Nephron (organoid): ENCODE measurements at regions not wholly inside any gene's neighbourhood (a gene's known extent, or its start where the extent isn't known, plus 50 kb on each side); places are given as distances from the start of the nearest gene placed in this dataset.

ENCODE experiments used
- H3K27ac Mint-ChIP-seq, 3 experiments: 2 replicates each; pipeline ENCODE4 v1.8.0; 2020; ENCODE audit warnings: mixed read lengths in 3 of 3, mild to moderate bottlenecking in 2 of 3, moderate library complexity in 1 of 3
- H3K27me3 Mint-ChIP-seq: 2 replicates; pipeline ENCODE4 v1.8.0; 2021; ENCODE audit warnings: low read depth, mild to moderate bottlenecking, moderate library complexity, mixed read lengths
- H3K36me3 Mint-ChIP-seq: 2 replicates; pipeline ENCODE4 v1.8.0; 2020; ENCODE audit warnings: low read depth, mixed read lengths
- H3K4me1 Mint-ChIP-seq: 2 replicates; pipeline ENCODE4 v1.8.0; 2020; ENCODE audit warnings: mixed read lengths
- H3K4me3 Mint-ChIP-seq, 3 experiments: 2 replicates each; pipeline ENCODE4 v1.8.0; 2020; ENCODE audit warnings: mild to moderate bottlenecking in 3 of 3, mixed read lengths in 3 of 3, moderate library complexity in 2 of 3
- H3K9me3 Mint-ChIP-seq: 2 replicates; pipeline ENCODE4 v1.8.0; 2020; ENCODE audit warnings: mixed read lengths
- TF ChIP-seq, protein P1 (sequence below), 3 experiments: fragments of 200-600 bp; sonication (generic); IDR thresholded peaks; one replicate each; pipeline ENCODE4 v1.5.0; 2021; ENCODE audit warnings: antibody characterized with exemption in 3 of 3; ENCODE audit not compliant: unreplicated experiment in 3 of 3

DNA sequence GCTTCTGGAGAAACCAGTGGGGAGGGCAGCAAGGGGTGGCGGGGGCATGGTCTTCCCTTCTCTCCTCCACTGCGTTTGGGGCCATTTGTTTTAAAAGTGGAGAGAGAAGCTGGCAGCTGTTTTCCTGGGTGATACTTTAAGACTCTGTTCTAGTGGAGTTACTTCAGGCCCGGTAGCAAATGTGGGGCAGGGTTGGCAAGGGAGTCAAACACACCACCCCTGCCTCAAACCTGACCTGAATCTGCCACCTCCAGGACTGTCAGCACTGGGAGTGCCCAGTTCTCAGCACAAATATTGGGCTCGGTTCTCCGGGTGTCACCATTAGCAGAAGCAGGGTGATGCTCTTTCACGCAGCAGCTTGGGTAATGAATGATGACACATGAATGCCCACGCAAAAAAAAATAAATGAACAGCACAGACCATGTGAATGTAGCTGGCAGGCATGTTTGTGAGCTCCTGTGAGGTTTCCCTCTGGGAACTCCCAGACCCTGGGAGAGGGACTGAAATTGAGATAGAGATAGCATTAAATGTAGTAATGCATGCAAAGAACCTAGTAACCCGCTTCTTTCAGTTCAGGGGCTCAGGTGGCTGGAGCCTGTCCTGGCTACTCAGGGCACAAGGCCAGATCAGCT is 424.0 kb downstream of the MCTP2 start:
- Mint-ChIP-seq H3K4me3 (no peak overlapping the region), H3K27me3 (peaks cover 5% of the 10 kb centered on the region), H3K4me1 (no peaks in the 10 kb centered on the region), H3K36me3 (no peaks in the 10 kb centered on the region), H3K27ac (no peak overlapping the region), H3K9me3 (no peaks in the 10 kb centered on the region)
- TF ChIP-seq, protein P1, sequence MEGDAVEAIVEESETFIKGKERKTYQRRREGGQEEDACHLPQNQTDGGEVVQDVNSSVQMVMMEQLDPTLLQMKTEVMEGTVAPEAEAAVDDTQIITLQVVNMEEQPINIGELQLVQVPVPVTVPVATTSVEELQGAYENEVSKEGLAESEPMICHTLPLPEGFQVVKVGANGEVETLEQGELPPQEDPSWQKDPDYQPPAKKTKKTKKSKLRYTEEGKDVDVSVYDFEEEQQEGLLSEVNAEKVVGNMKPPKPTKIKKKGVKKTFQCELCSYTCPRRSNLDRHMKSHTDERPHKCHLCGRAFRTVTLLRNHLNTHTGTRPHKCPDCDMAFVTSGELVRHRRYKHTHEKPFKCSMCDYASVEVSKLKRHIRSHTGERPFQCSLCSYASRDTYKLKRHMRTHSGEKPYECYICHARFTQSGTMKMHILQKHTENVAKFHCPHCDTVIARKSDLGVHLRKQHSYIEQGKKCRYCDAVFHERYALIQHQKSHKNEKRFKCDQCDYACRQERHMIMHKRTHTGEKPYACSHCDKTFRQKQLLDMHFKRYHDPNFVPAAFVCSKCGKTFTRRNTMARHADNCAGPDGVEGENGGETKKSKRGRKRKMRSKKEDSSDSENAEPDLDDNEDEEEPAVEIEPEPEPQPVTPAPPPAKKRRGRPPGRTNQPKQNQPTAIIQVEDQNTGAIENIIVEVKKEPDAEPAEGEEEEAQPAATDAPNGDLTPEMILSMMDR (IDR thresholded peaks at IDR 0.05; ENCODE audit: unreplicated experiment in 3 of 3), result no peak

- Mint-ChIP-seq H3K36me3 (no peaks in the 10 kb centered on the region), H3K9me3 (no peaks in the 10 kb centered on the region), H3K27me3 (peaks cover 22% of the 10 kb centered on the region), H3K4me3 (no peak overlapping the region), H3K27ac (peak overlapping the region in 1 of 3 experiments; percentile 4), H3K4me1 (peaks cover 16% of the 10 kb centered on the region)
- TF ChIP-seq, protein P1 (IDR thresholded peaks at IDR 0.05; ENCODE audit: unreplicated experiment in 3 of 3), result no peak
Measured at GRCh38 chr15:94665676-94666441, 434.5 kb downstream of the MCTP2 start.

DNA sequence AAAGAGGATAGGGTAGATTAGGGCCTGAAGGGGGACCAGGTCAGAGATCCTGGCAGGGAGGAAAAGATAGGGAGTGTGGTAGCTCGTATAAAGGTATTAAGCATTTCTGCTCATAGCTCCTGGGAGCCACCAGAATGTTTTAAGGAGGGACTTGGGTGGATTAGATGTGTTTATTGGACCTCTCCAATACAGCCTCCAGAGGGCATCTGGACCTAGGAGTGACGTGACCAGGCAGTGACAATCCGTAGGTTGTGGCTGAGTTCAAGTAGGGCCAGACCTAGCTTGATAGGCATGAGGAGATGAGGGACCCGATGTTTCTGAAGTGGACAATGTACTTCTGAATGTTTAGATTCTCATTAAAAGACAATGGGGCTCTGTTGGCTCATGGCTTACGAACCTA is 435.2 kb downstream of the MCTP2 start:
- H3K4me3 Mint-ChIP-seq, result no peak overlapping the region
- no peaks in the 10 kb centered on the region for H3K9me3 Mint-ChIP-seq
- peaks cover 17% of the 10 kb centered on the region for H3K27me3 Mint-ChIP-seq
- no peaks in the 10 kb centered on the region for H3K36me3 Mint-ChIP-seq
- peak overlapping the region in 1 of 3 experiments; percentile 4 for H3K27ac Mint-ChIP-seq
- peaks cover 23% of the 10 kb centered on the region for H3K4me1 Mint-ChIP-seq
- TF ChIP-seq, protein P1 (IDR thresholded peaks at IDR 0.05; ENCODE audit: unreplicated experiment in 3 of 3), result no peak

- H3K36me3 Mint-ChIP-seq, result no peaks in the 10 kb centered on the region
- peak overlapping the region in 1 of 3 experiments; percentile 48 for H3K27ac Mint-ChIP-seq
- peaks cover 16% of the 10 kb centered on the region for H3K27me3 Mint-ChIP-seq
- peaks cover 28% of the 10 kb centered on the region for H3K4me1 Mint-ChIP-seq
- TF ChIP-seq, protein P1 (IDR thresholded peaks at IDR 0.05; ENCODE audit: unreplicated experiment in 3 of 3), result no peak
- H3K9me3 Mint-ChIP-seq, result no peaks in the 10 kb centered on the region
- H3K4me3 Mint-ChIP-seq, result no peak overlapping the region
Measured at GRCh38 chr15:94667109-94667508, 435.7 kb downstream of the MCTP2 start.

DNA sequence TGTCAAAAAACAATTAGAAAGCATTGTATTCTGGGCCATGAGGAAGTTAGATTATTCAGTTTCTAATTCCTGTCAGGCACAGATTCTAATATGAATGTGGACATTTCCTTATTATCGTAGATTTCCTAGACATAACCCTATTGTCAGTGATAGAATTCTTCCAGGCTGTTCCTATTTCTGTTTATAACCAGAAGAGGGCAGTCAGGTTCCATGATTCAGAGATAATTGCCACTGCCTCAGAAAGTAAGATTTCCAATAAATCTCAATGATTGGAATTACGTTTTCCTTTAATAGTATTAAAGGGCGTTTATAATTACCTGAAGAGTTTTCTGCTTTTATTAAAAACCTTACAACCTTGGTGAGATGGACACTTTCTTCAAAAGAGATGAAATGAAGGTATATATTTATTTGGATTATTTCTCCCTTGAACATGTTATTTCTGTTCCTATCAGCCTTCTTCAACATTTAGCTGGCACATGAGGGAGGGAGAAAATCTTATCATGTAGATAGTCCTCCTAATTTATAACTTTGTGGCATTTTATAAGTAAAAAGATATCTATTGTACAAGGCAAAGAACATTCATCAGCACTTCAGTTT is 439.2 kb downstream of the MCTP2 start:
- H3K4me3 Mint-ChIP-seq, result peak overlapping the region in 1 of 3 experiments; percentile 47
- peaks cover 13% of the 10 kb centered on the region for H3K27me3 Mint-ChIP-seq
- peaks cover 47% of the 10 kb centered on the region for H3K4me1 Mint-ChIP-seq
- peak overlapping the region; percentile 81 to 97 (median 93) for H3K27ac Mint-ChIP-seq
- TF ChIP-seq, protein P1 (IDR thresholded peaks at IDR 0.05; ENCODE audit: unreplicated experiment in 3 of 3), result peak; percentile 71 to 88 (median 74)
- no peaks in the 10 kb centered on the region for H3K9me3 Mint-ChIP-seq
- no peaks in the 10 kb centered on the region for H3K36me3 Mint-ChIP-seq
